HEK293 (cell line): ENCODE measurements at regions not wholly inside any gene's neighbourhood (a gene's known extent, or its start where the extent isn't known, plus 50 kb on each side); places are given as distances from the start of the nearest gene placed in this dataset.

ENCODE experiments used
- CTCF ChIA-PET: fragments of 350-600 bp; formaldehyde crosslinking; extraction: SDS; loops from one replicate; lab custom pipeline; 2021; ENCODE audit warnings: antibody characterized with exemption; lab: Yijun Ruan, JAX
- POLR2A ChIA-PET: fragments of 300-600 bp; formaldehyde crosslinking; extraction: SDS; loops from one replicate; lab custom pipeline; 2020; ENCODE audit warnings: antibody characterized with exemption, inconsistent platforms; lab: Yijun Ruan, JAX
- H3K27ac ChIP-seq: fragments of 200-500 bp; sonication (Bioruptor generic); 2 replicates; pipeline ENCODE4 v1.5.1; 2014; ENCODE audit warnings: low read depth, low read length, control low read depth, inconsistent platforms; ENCODE audit errors: extremely low read depth
- H3K36me3 ChIP-seq, 2 experiments: fragments of 200-500 bp in 1 of 2; sonication (Bioruptor generic) in 1 of 2; 1 replicate in 1 of 2; 2 replicates in 1 of 2; pipeline ENCODE4 v1.5.1; 2014 to 2017; ENCODE audit warnings: inconsistent platforms in 2 of 2, low read length in 2 of 2; ENCODE audit not compliant: control insufficient read depth in 2 of 2, insufficient read depth in 1 of 2
- H3K4me1 ChIP-seq: fragments of 200-500 bp; sonication (Bioruptor generic); 2 replicates; pipeline ENCODE4 v1.5.1; 2014; ENCODE audit warnings: mild to moderate bottlenecking, low read length, inconsistent platforms; ENCODE audit not compliant: control insufficient read depth, insufficient read depth
- H3K4me3 ChIP-seq: 2 replicates; pipeline ENCODE4 v1.5.1; 2011; ENCODE audit warnings: low read depth, mild to moderate bottlenecking, control low read depth, low read length, moderate library complexity
- H3K9me3 ChIP-seq: fragments of 200-500 bp; sonication (Bioruptor generic); 2 replicates; pipeline ENCODE4 v1.5.1; 2014; ENCODE audit warnings: low read depth, low read length, inconsistent platforms; ENCODE audit not compliant: control insufficient read depth, insufficient read depth
- AEBP2 ChIP-seq: fragments of 450-650 bp; formaldehyde crosslinking; IDR thresholded peaks from 2 replicates; pipeline ENCODE4 v1.5.1; 2016; ENCODE audit warnings: missing biosample characterization, missing genetic modification characterization, borderline replicate concordance
- GLIS1 ChIP-seq: fragments of 450-650 bp; formaldehyde crosslinking; IDR thresholded peaks from 2 replicates; pipeline ENCODE4 v1.5.1; 2016; ENCODE audit warnings: missing biosample characterization, missing genetic modification characterization
- KLF17 ChIP-seq: fragments of 450-650 bp; formaldehyde crosslinking; IDR thresholded peaks from 2 replicates; pipeline ENCODE4 v1.5.1; 2016; ENCODE audit warnings: missing biosample characterization, missing genetic modification characterization
- ZBTB7A ChIP-seq: fragments of 450-650 bp; formaldehyde crosslinking; IDR thresholded peaks from 2 replicates; pipeline ENCODE4 v1.5.1; 2016; ENCODE audit warnings: low read depth, missing biosample characterization, missing genetic modification characterization
- ZFP41 ChIP-seq: fragments of 450-650 bp; formaldehyde crosslinking; IDR thresholded peaks from 2 replicates; pipeline ENCODE4 v1.5.1; 2016; ENCODE audit warnings: missing biosample characterization, missing genetic modification characterization, borderline replicate concordance
- ZNF155 ChIP-seq: fragments of 450-650 bp; formaldehyde crosslinking; IDR thresholded peaks from 2 replicates; pipeline ENCODE4 v1.5.1; 2016; ENCODE audit warnings: missing biosample characterization, missing genetic modification characterization
- ZNF157 ChIP-seq: fragments of 450-650 bp; formaldehyde crosslinking; IDR thresholded peaks from 2 replicates; pipeline ENCODE4 v1.5.1; 2016; ENCODE audit warnings: missing biosample characterization, missing genetic modification characterization
- ZNF292 ChIP-seq: fragments of 450-650 bp; formaldehyde crosslinking; IDR thresholded peaks from 2 replicates; pipeline ENCODE4 v1.5.1; 2016; ENCODE audit warnings: low read depth, missing biosample characterization, missing genetic modification characterization, borderline replicate concordance
- ZNF302 ChIP-seq: fragments of 450-650 bp; formaldehyde crosslinking; IDR thresholded peaks from 2 replicates; pipeline ENCODE4 v1.5.1; 2016; ENCODE audit warnings: missing biosample characterization, missing genetic modification characterization, low read depth
- ZNF48 ChIP-seq: fragments of 450-650 bp; formaldehyde crosslinking; IDR thresholded peaks from 2 replicates; pipeline ENCODE4 v1.5.1; 2016; ENCODE audit warnings: missing biosample characterization, missing genetic modification characterization
- ZNF510 ChIP-seq: fragments of 450-650 bp; formaldehyde crosslinking; IDR thresholded peaks from 2 replicates; pipeline ENCODE4 v1.5.1; 2018; ENCODE audit warnings: mild to moderate bottlenecking, missing genetic modification characterization, missing biosample characterization; ENCODE audit not compliant: insufficient replicate concordance
- ZNF600 ChIP-seq: fragments of 450-650 bp; formaldehyde crosslinking; IDR thresholded peaks from 2 replicates; pipeline ENCODE4 v1.5.1; 2016; ENCODE audit warnings: missing biosample characterization, missing genetic modification characterization
- ZNF623 ChIP-seq: fragments of 450-650 bp; formaldehyde crosslinking; IDR thresholded peaks from 2 replicates; pipeline ENCODE4 v1.5.1; 2016; ENCODE audit warnings: missing biosample characterization, missing genetic modification characterization
- ZNF677 ChIP-seq: fragments of 450-650 bp; IDR thresholded peaks from 2 replicates; pipeline ENCODE4 v1.5.0; 2018; ENCODE audit warnings: missing biosample characterization, mild to moderate bottlenecking, missing genetic modification characterization, moderate library complexity
- ZNF704 ChIP-seq: fragments of 450-650 bp; formaldehyde crosslinking; IDR thresholded peaks from 2 replicates; pipeline ENCODE4 v1.5.1; 2016; ENCODE audit warnings: missing biosample characterization, missing genetic modification characterization
- ZSCAN30 ChIP-seq: fragments of 450-650 bp; IDR thresholded peaks from 2 replicates; pipeline ENCODE4 v1.5.1; 2018; ENCODE audit warnings: missing biosample characterization, mild to moderate bottlenecking, missing genetic modification characterization, moderate library complexity
- ZSCAN4 ChIP-seq: fragments of 450-650 bp; formaldehyde crosslinking; IDR thresholded peaks from 2 replicates; pipeline ENCODE4 v1.5.1; 2017; ENCODE audit warnings: missing biosample characterization, missing genetic modification characterization
- TF ChIP-seq, protein P1 (sequence below): fragments of 450-650 bp; formaldehyde crosslinking; IDR thresholded peaks from 2 replicates; pipeline ENCODE4 v1.5.1; 2017; ENCODE audit warnings: missing biosample characterization, missing genetic modification characterization

GRCh38 chr4:160386846-160387245 is 1284.0 kb downstream of the RAPGEF2 start (continued):
- TF ChIP-seq ZNF292 (tag by site-specific recombination) (no peak), ZNF677 (no peak), ZNF704 (tag by site-specific recombination) (no peak)

DNA sequence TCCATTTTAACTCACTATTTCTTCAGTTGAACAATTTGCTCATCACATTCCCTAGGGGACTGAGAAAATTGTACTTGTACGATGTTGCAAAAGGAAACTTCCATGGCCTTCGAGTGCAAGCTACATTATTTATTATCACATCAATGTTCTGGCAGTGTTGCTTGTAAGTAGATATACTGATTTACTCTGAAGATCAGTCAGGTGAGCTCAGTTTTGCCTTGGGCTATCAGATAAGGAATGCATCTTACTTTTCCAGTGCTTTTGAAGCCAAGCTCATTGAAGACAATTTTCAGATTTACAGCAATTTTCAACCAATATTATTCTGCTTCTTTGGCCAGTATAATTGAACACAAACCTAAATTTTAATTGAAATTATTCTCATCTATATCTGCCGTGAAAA is 1296.9 kb downstream of the RAPGEF2 start:
- H3K9me3 ChIP-seq: no peaks in the 10 kb centered on the region
- TF ChIP-seq ZNF623: no peak
- TF ChIP-seq GLIS1 (tag by site-specific recombination): no peak
- no peak for TF ChIP-seq ZNF510 (tag by site-specific recombination)
- no peak for TF ChIP-seq ZFP41 (tag by site-specific recombination)
- no peak for TF ChIP-seq ZNF157 (tag by site-specific recombination)
- TF ChIP-seq ZBTB7A (tag by site-specific recombination): no peak
- TF ChIP-seq ZNF600: no peak
- no peak for TF ChIP-seq AEBP2 (tag by site-specific recombination)
- no peak for TF ChIP-seq ZSCAN30 (tag by site-specific recombination)
- TF ChIP-seq, protein P1, sequence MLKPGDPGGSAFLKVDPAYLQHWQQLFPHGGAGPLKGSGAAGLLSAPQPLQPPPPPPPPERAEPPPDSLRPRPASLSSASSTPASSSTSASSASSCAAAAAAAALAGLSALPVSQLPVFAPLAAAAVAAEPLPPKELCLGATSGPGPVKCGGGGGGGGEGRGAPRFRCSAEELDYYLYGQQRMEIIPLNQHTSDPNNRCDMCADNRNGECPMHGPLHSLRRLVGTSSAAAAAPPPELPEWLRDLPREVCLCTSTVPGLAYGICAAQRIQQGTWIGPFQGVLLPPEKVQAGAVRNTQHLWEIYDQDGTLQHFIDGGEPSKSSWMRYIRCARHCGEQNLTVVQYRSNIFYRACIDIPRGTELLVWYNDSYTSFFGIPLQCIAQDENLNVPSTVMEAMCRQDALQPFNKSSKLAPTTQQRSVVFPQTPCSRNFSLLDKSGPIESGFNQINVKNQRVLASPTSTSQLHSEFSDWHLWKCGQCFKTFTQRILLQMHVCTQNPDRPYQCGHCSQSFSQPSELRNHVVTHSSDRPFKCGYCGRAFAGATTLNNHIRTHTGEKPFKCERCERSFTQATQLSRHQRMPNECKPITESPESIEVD (tag by site-specific recombination): no peak
- TF ChIP-seq ZNF704 (tag by site-specific recombination): no peak
- no peak for TF ChIP-seq ZNF302 (tag by site-specific recombination)
- TF ChIP-seq ZSCAN4: no peak
- ChIA-PET CTCF (no interaction called here), POLR2A (no interaction called here)
- H3K4me3 ChIP-seq: no peak overlapping the region
- no peaks in the 10 kb centered on the region for H3K36me3 ChIP-seq
- no peak overlapping the region for H3K27ac ChIP-seq
- H3K4me1 ChIP-seq: no peaks in the 10 kb centered on the region

GRCh38 chr4:160403081-160403480 is 1300.2 kb downstream of the RAPGEF2 start:
- H3K4me3 ChIP-seq: no peak overlapping the region
- POLR2A ChIA-PET: no interaction called here
- CTCF ChIA-PET: no interaction called here
- no peaks in the 10 kb centered on the region for H3K9me3 ChIP-seq
- H3K27ac ChIP-seq: no peak overlapping the region
- TF ChIP-seq KLF17 (no peak), ZNF48 (no peak), ZNF155 (tag by site-specific recombination) (no peak)
- TF ChIP-seq, all 188 proteins: peak for 0
- Histone ChIP-seq H3K4me1 (no peaks in the 10 kb centered on the region), H3K36me3 (no peaks in the 10 kb centered on the region)
